Peyer's patch (tissue), 4 donors: ENCODE measurements at regions not wholly inside any gene's neighbourhood (a gene's known extent, or its start where the extent isn't known, plus 50 kb on each side); places are given as distances from the start of the nearest gene placed in this dataset.
"Not testable (repeated sequence)": the region's sequence is repeated elsewhere in the genome, so short reads cannot be mapped to it uniquely, and the experiment has no call there.

Experiments used
- DNase-seq, 3 donors: peaks; one replicate each; pipeline ENCODE4 v3.0.0-alpha.2; 2017 to 2019
- H3K27ac ChIP-seq, 4 donors: fragments of 200-600 bp; sonication (generic); one replicate each; pipeline ENCODE4 v1.5.1; 2016 to 2019
- H3K27me3 ChIP-seq, 2 donors: fragments of 200-600 bp; sonication (generic); one replicate each; pipeline ENCODE4 v1.5.1; 2019
- H3K36me3 ChIP-seq, 3 donors: fragments of 200-600 bp; sonication (generic); one replicate each; pipeline ENCODE4 v1.5.1; 2016 to 2019
- H3K4me1 ChIP-seq, 4 donors: fragments of 200-600 bp; sonication (generic); one replicate each; pipeline ENCODE4 v1.5.1; 2016 to 2019
- H3K4me3 ChIP-seq, 4 donors: fragments of 200-600 bp; sonication (generic); 1 replicate in 3 of 4; 2 replicates in 1 of 4; pipeline ENCODE4 v1.5.1; 2016 to 2019; ENCODE audit warnings: mild to moderate bottlenecking in 1 of 4
- H3K9me3 ChIP-seq, 4 donors: fragments of 200-600 bp; sonication (generic); one replicate each; pipeline ENCODE4 v1.5.1; 2016 to 2019; ENCODE audit warnings: mild to moderate bottlenecking in 1 of 4
- CTCF ChIP-seq, 6 experiments: fragments of 450-650 bp in 4 of 6; fragments of 200-600 bp in 2 of 6; sonication (generic) in 1 of 6; IDR thresholded peaks; one replicate each; pipeline ENCODE4 v1.5.1; 2017 to 2019; ENCODE audit warnings: antibody characterized with exemption in 6 of 6, mild to moderate bottlenecking in 3 of 6, moderate library complexity in 1 of 6
- POLR2A ChIP-seq, 2 donors: fragments of 450-650 bp; IDR thresholded peaks; one replicate each; pipeline ENCODE4 v1.5.1; 2017; ENCODE audit warnings: antibody characterized with exemption in 2 of 2, mild to moderate bottlenecking in 2 of 2, moderate library complexity in 2 of 2

GRCh38 chr2:219748671-219749570 is 121.5 kb downstream of the SLC4A3 start:
- Histone ChIP-seq H3K4me1 (no peaks in the 10 kb centered on the region), H3K9me3 (no peaks in the 10 kb centered on the region), H3K27me3 (no peaks in the 10 kb centered on the region), H3K27ac (no peak overlapping the region), H3K36me3 (no peaks in the 10 kb centered on the region), H3K4me3 (no peak overlapping the region)
- TF ChIP-seq POLR2A (IDR thresholded peaks at IDR 0.05), result no peak
- TF ChIP-seq CTCF (IDR thresholded peaks at IDR 0.05), result no peak
- DNase-seq, result no peak

GRCh38 chr2:219751121-219751520 is 123.7 kb downstream of the SLC4A3 start:
- H3K27me3 ChIP-seq, H3K9me3 ChIP-seq, DNase-seq, H3K4me3 ChIP-seq, H3K4me1 ChIP-seq, H3K27ac ChIP-seq, H3K36me3 ChIP-seq: not testable (repeated sequence)

GRCh38 chr2:219752726-219753125 is 125.3 kb downstream of the SLC4A3 start:
- no peaks in the 10 kb centered on the region for H3K36me3 ChIP-seq
- no peak overlapping the region for H3K27ac ChIP-seq
- no peaks in the 10 kb centered on the region for H3K27me3 ChIP-seq
- H3K9me3 ChIP-seq, result no peaks in the 10 kb centered on the region
- no peak for DNase-seq
- H3K4me1 ChIP-seq, result no peaks in the 10 kb centered on the region
- no peak overlapping the region for H3K4me3 ChIP-seq
- TF ChIP-seq CTCF (IDR thresholded peaks at IDR 0.05) (no peak), POLR2A (IDR thresholded peaks at IDR 0.05) (no peak)

GRCh38 chr2:219758907-219759680 is 131.7 kb downstream of the SLC4A3 start:
- DNase-seq, result no peak
- H3K27ac ChIP-seq, result no peak overlapping the region
- H3K9me3 ChIP-seq, result no peaks in the 10 kb centered on the region
- H3K36me3 ChIP-seq, result no peaks in the 10 kb centered on the region
- no peaks in the 10 kb centered on the region for H3K4me1 ChIP-seq
- no peaks in the 10 kb centered on the region for H3K27me3 ChIP-seq
- H3K4me3 ChIP-seq, result no peak overlapping the region
- no peak for TF ChIP-seq CTCF (IDR thresholded peaks at IDR 0.05)
- TF ChIP-seq POLR2A (IDR thresholded peaks at IDR 0.05), result no peak

GRCh38 chr2:219759801-219760200 is 132.4 kb downstream of the SLC4A3 start:
- no peaks in the 10 kb centered on the region for H3K27me3 ChIP-seq
- no peaks in the 10 kb centered on the region for H3K36me3 ChIP-seq
- no peak for DNase-seq
- no peaks in the 10 kb centered on the region for H3K9me3 ChIP-seq
- TF ChIP-seq POLR2A (IDR thresholded peaks at IDR 0.05) (no peak), CTCF (IDR thresholded peaks at IDR 0.05) (no peak)
- no peak overlapping the region for H3K27ac ChIP-seq
- H3K4me3 ChIP-seq, result no peak overlapping the region
- H3K4me1 ChIP-seq, result no peaks in the 10 kb centered on the region
